CD14-positive monocyte (primary cell): ENCODE measurements at regions not wholly inside any gene's neighbourhood (a gene's known extent, or its start where the extent isn't known, plus 50 kb on each side); places are given as distances from the start of the nearest gene placed in this dataset.

ENCODE experiments used
- DNase-seq, 3 donors: peaks; one replicate each; pipeline ENCODE4 v3.0.0-alpha.2; 2011 to 2022
- H2AFZ ChIP-seq: 2 replicates; pipeline ENCODE4 v1.6.0; 2012; ENCODE audit warnings: mild to moderate bottlenecking, low read depth, low read length, inconsistent platforms; ENCODE audit not compliant: insufficient read depth, poor library complexity, severe bottlenecking
- H3K27ac ChIP-seq, 2 donors: 1 replicate in 1 of 2; 2 replicates in 1 of 2; pipeline ENCODE4 v1.5.1; 2012 to 2013; ENCODE audit warnings: low read length in 2 of 2, control low read depth in 1 of 2, inconsistent platforms in 1 of 2, low read depth in 1 of 2, mild to moderate bottlenecking in 1 of 2
- H3K27me3 ChIP-seq, 2 donors: one replicate each; pipeline versions ENCODE4 v1.6.0 to v1.6.1; 2011 to 2013; ENCODE audit warnings: low read length in 2 of 2; ENCODE audit not compliant: control insufficient read depth in 2 of 2, insufficient read depth in 2 of 2
- H3K36me3 ChIP-seq, 2 donors: replicated peaks in 1 of 2; 1 replicate in 1 of 2; 2 replicates in 1 of 2; pipeline versions ENCODE4 v1.5.1 to v1.6.1; 2012 to 2013; ENCODE audit warnings: low read length in 2 of 2, control low read depth in 1 of 2, inconsistent platforms in 1 of 2, mild to moderate bottlenecking in 1 of 2; ENCODE audit not compliant: insufficient read depth in 2 of 2, control insufficient read depth in 1 of 2
- H3K4me1 ChIP-seq, 2 donors: 1 replicate in 1 of 2; 2 replicates in 1 of 2; pipeline versions ENCODE4 v1.5.1 to v1.6.1; 2012 to 2013; ENCODE audit warnings: low read length in 2 of 2, control low read depth in 1 of 2, inconsistent platforms in 1 of 2, mild to moderate bottlenecking in 1 of 2, moderate library complexity in 1 of 2; ENCODE audit not compliant: insufficient read depth in 2 of 2, control insufficient read depth in 1 of 2
- H3K4me2 ChIP-seq: replicated peaks from 2 replicates; pipeline ENCODE3; 2012; ENCODE audit warnings: low read length, moderate library complexity, mild to moderate bottlenecking; ENCODE audit not compliant: poor library complexity, severe bottlenecking; ENCODE audit errors: extremely low read depth
- H3K4me3 ChIP-seq, 3 experiments: fragments of 200-600 bp in 1 of 3; sonication (generic) in 1 of 3; replicated peaks in 1 of 3; 1 replicate in 2 of 3; 2 replicates in 1 of 3; pipeline ENCODE4 v1.5.1; 2011 to 2013; ENCODE audit warnings: low read length in 3 of 3, mild to moderate bottlenecking in 3 of 3, control low read depth in 2 of 3, low read depth in 2 of 3, inconsistent platforms in 1 of 3, moderate library complexity in 1 of 3
- H3K79me2 ChIP-seq: 2 replicates; pipeline ENCODE4 v1.6.0; 2012; ENCODE audit warnings: mild to moderate bottlenecking, control low read depth, inconsistent platforms, low read length, moderate library complexity; ENCODE audit not compliant: insufficient read depth
- H3K9ac ChIP-seq: 2 replicates; pipeline ENCODE4 v1.6.0; 2017; ENCODE audit warnings: low read length, mild to moderate bottlenecking; ENCODE audit not compliant: insufficient read depth, poor library complexity, severe bottlenecking
- H3K9me3 ChIP-seq, 2 donors: replicated peaks in 1 of 2; 1 replicate in 1 of 2; 2 replicates in 1 of 2; pipeline versions ENCODE4 v1.5.1 to v1.6.1; 2012 to 2013; ENCODE audit warnings: low read length in 2 of 2, control low read depth in 1 of 2; ENCODE audit not compliant: control insufficient read depth in 1 of 2, insufficient read depth in 1 of 2
- H4K20me1 ChIP-seq: 2 replicates; pipeline ENCODE4 v1.6.0; 2012; ENCODE audit warnings: mild to moderate bottlenecking, low read length, control low read depth, moderate library complexity; ENCODE audit not compliant: insufficient read depth
- H3K27ac Mint-ChIP-seq, 7 donors: one replicate each; pipeline ENCODE4 v1.8.0; 2020; ENCODE audit warnings: mild to moderate bottlenecking in 7 of 7, mixed read lengths in 7 of 7, moderate library complexity in 6 of 7, inconsistent platforms in 2 of 7
- H3K27me3 Mint-ChIP-seq, 3 donors: one replicate each; pipeline ENCODE4 v1.8.0; 2021 to 2022; ENCODE audit warnings: low read depth in 3 of 3, mild to moderate bottlenecking in 3 of 3, mixed read lengths in 3 of 3, moderate library complexity in 3 of 3, inconsistent platforms in 1 of 3
- H3K36me3 Mint-ChIP-seq, 2 donors: one replicate each; pipeline ENCODE4 v1.8.0; 2020; ENCODE audit warnings: mixed read lengths in 2 of 2, inconsistent platforms in 1 of 2, mild to moderate bottlenecking in 1 of 2
- H3K4me1 Mint-ChIP-seq: one replicate; pipeline ENCODE4 v1.8.0; 2020; ENCODE audit warnings: mild to moderate bottlenecking, mixed read lengths
- H3K4me3 Mint-ChIP-seq, 2 donors: one replicate each; pipeline ENCODE4 v1.8.0; 2020; ENCODE audit warnings: mild to moderate bottlenecking in 2 of 2, mixed read lengths in 2 of 2, moderate library complexity in 1 of 2
- H3K9me3 Mint-ChIP-seq, 7 donors: one replicate each; pipeline ENCODE4 v1.8.0; 2020 to 2022; ENCODE audit warnings: mixed read lengths in 7 of 7, mild to moderate bottlenecking in 6 of 7, moderate library complexity in 6 of 7, inconsistent platforms in 2 of 7
- WGBS: methylation state at CpG from one replicate; pipeline ENCODE4 v1.1.5; 2013; ENCODE audit warnings: missing lambda C conversion rate; ENCODE audit not compliant: insufficient coverage; 5-methylcytosine and 5-hydroxymethylcytosine counted together
- intact Hi-C, 2 donors: fragments of 100-400 bp; cut with micrococcal nuclease; formaldehyde crosslinking; loops; one replicate each; pipeline versions ENCODE4 v1.15.0 to v1.15.1; 2023
- TF ChIP-seq, protein P1 (sequence below): fragments of 200-600 bp; IDR thresholded peaks from one replicate; pipeline ENCODE4 v1.8.0; 2022; ENCODE audit warnings: antibody characterized with exemption, mild to moderate bottlenecking

- Histone ChIP-seq H3K27me3 (no peaks in the 10 kb centered on the region), H3K4me3 (no peak overlapping the region), H3K27ac (no peak overlapping the region), H3K9ac (no peak overlapping the region), H3K36me3 (no peaks in the 10 kb centered on the region), H3K9me3 (no peaks in the 10 kb centered on the region), H3K79me2 (no peaks in the 10 kb centered on the region), H4K20me1 (no peaks in the 10 kb centered on the region), H2AFZ (no peak overlapping the region), H3K4me1 (no peaks in the 10 kb centered on the region), H3K4me2 (no peak overlapping the region)
- Mint-ChIP-seq H3K27me3 (peaks cover 0 to 1% (median 0%) of the 10 kb centered on the region in 3 donors), H3K4me1 (peaks cover 17% of the 10 kb centered on the region), H3K27ac (no peak overlapping the region), H3K9me3 (peaks cover 0 to 3% (median 0%) of the 10 kb centered on the region in 7 donors), H3K4me3 (no peak overlapping the region), H3K36me3 (peaks cover 0 to 3% of the 10 kb centered on the region in 2 donors)
- no peak for DNase-seq
- intact Hi-C loops: no loop called here
- WGBS: no CpG with 5 or more reads among the region's 3 CpGs
- TF ChIP-seq, protein P1, sequence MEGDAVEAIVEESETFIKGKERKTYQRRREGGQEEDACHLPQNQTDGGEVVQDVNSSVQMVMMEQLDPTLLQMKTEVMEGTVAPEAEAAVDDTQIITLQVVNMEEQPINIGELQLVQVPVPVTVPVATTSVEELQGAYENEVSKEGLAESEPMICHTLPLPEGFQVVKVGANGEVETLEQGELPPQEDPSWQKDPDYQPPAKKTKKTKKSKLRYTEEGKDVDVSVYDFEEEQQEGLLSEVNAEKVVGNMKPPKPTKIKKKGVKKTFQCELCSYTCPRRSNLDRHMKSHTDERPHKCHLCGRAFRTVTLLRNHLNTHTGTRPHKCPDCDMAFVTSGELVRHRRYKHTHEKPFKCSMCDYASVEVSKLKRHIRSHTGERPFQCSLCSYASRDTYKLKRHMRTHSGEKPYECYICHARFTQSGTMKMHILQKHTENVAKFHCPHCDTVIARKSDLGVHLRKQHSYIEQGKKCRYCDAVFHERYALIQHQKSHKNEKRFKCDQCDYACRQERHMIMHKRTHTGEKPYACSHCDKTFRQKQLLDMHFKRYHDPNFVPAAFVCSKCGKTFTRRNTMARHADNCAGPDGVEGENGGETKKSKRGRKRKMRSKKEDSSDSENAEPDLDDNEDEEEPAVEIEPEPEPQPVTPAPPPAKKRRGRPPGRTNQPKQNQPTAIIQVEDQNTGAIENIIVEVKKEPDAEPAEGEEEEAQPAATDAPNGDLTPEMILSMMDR: no peak
Measured at GRCh38 chr13:76775088-76775740, 111.0 kb downstream of the KCTD12 start.

DNA sequence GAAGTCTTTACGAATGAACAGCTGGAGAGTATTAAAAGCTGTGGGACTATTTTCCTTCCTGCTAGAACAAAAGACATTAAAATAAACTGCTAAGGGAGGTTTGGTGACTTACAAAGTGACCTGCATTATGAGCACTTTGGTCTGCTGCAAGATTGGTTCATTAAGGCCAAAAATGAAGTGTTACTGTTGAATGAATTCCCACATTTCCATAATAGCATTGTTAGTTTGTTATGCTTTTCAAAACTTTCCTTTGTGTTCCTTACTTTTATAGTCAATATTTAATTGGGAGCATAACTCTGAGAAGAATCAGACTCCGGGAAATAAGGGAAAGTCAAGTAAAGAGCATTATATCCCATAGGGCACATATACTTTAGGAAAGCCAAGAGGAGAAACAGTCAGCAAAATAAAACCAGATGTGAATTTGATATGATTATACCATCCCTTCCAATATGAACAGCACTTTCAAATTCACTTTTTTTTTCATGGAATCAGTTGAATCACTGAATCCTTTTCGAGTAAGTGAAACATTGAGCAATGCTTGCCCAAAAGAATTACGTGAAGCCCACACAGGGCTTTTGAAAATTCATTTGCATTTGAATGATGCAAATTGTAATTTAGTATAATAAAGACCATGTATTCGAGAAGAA is 112.6 kb downstream of the KCTD12 start:
- no peaks in the 10 kb centered on the region for H3K27me3 ChIP-seq
- H3K36me3 ChIP-seq: no peaks in the 10 kb centered on the region
- H3K4me1 ChIP-seq: peaks cover 6 to 9% of the 10 kb centered on the region in 2 donors
- Mint-ChIP-seq H3K4me1 (peaks cover 28% of the 10 kb centered on the region), H3K27ac (no peak overlapping the region), H3K9me3 (peaks cover 0 to 3% (median 0%) of the 10 kb centered on the region in 7 donors), H3K27me3 (no peaks in the 10 kb centered on the region), H3K4me3 (no peak overlapping the region), H3K36me3 (peaks cover 0 to 3% of the 10 kb centered on the region in 2 donors)
- H3K4me3 ChIP-seq: no peak overlapping the region
- intact Hi-C loops: no loop called here
- no peak overlapping the region for H3K4me2 ChIP-seq
- no CpG with 5 or more reads among the region's 5 CpGs for WGBS
- H3K9me3 ChIP-seq: no peaks in the 10 kb centered on the region
- TF ChIP-seq, protein P1: no peak
- no peaks in the 10 kb centered on the region for H4K20me1 ChIP-seq
- no peak overlapping the region for H3K9ac ChIP-seq
- no peaks in the 10 kb centered on the region for H3K79me2 ChIP-seq
- H3K27ac ChIP-seq: no peak overlapping the region
- no peak for DNase-seq
- no peak overlapping the region for H2AFZ ChIP-seq
